ENCODE measurements at regions not wholly inside any gene's neighbourhood (a gene's known extent, or its start where the extent isn't known, plus 50 kb on each side); places are given as distances from the start of the nearest gene placed in this dataset.

GRCh38 chr15:47950447-47950846 is 170.3 kb upstream of the SLC24A5 start:
- no peak for TF ChIP-seq POLR2AphosphoS5 (IDR thresholded peaks at IDR 0.05)
- no peak for TF ChIP-seq CTCF (IDR thresholded peaks at IDR 0.05)
- no peak for TF ChIP-seq POLR2A (IDR thresholded peaks at IDR 0.05)
- no peak for TF ChIP-seq EP300 (IDR thresholded peaks at IDR 0.05)
